ENCODE measurements at regions not wholly inside any gene's neighbourhood (a gene's known extent, or its start where the extent isn't known, plus 50 kb on each side); places are given as distances from the start of the nearest gene placed in this dataset.

DNA sequence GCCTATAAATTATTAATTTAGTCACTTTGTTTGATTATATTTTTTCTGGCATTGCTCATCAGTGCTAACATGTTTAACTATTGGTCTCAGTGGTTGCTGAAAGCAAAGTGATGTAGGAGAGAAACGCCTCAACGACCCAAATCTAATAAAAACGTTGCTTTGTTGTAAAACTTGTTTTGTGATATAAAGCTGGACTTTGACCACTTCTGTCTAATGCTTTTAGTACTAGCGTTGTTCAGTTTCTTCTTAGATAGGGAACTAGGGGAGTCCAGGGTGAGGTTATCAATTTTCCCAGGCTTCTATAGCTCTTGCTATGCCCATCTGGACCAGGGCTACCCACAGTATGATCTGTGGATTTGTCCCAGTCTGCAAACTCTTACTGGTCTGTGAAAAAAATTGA, 80.6 kb upstream of the TBC1D5 start:
- TF ChIP-seq CTCF (IDR thresholded peaks at IDR 0.05): no peak
- no peak for TF ChIP-seq POLR2A (IDR thresholded peaks at IDR 0.05)
